LNCaP clone FGC (cell line): ENCODE measurements at regions not wholly inside any gene's neighbourhood (a gene's known extent, or its start where the extent isn't known, plus 50 kb on each side); places are given as distances from the start of the nearest gene placed in this dataset.

Experiments
- DNase-seq: peaks from one replicate; pipeline ENCODE4 v3.0.0-alpha.2; 2011; ENCODE audit warnings: low read depth
- H3K4me3 ChIP-seq: 2 replicates; pipeline ENCODE4 v1.5.1; 2011; ENCODE audit warnings: mild to moderate bottlenecking, low read depth, low read length, control low read depth
- TF ChIP-seq, protein P1 (sequence below): IDR thresholded peaks from 2 replicates; pipeline ENCODE4 v1.5.1; 2012; ENCODE audit warnings: mild to moderate bottlenecking; ENCODE audit not compliant: control insufficient read depth, insufficient read depth; ENCODE audit errors: extremely low read depth

DNA sequence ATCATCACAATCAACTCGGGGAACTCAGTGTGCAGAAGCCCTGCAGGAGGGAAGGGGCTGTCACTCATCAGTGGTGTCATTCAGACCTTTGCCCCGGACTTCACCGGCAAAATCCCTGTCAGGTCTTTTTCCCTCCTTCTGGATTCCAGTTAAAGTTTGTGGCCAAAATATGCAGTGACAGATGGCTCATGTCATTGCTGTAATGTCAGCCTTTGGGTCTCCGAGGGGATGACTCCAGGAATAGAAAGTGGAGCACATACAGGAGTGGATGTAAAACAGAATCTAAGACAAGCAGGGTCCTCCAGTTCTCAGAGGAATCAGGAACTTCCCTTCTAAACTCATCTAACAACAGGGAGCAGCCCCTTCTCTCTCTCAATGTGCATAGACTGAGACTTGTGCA lies 130.3 kb upstream of the RASSF8 start:
- DNase-seq = no peak
- H3K4me3 ChIP-seq = no peak overlapping the region
- TF ChIP-seq, protein P1, sequence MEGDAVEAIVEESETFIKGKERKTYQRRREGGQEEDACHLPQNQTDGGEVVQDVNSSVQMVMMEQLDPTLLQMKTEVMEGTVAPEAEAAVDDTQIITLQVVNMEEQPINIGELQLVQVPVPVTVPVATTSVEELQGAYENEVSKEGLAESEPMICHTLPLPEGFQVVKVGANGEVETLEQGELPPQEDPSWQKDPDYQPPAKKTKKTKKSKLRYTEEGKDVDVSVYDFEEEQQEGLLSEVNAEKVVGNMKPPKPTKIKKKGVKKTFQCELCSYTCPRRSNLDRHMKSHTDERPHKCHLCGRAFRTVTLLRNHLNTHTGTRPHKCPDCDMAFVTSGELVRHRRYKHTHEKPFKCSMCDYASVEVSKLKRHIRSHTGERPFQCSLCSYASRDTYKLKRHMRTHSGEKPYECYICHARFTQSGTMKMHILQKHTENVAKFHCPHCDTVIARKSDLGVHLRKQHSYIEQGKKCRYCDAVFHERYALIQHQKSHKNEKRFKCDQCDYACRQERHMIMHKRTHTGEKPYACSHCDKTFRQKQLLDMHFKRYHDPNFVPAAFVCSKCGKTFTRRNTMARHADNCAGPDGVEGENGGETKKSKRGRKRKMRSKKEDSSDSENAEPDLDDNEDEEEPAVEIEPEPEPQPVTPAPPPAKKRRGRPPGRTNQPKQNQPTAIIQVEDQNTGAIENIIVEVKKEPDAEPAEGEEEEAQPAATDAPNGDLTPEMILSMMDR = no peak

GRCh38 chr12:25829192-25829591 lies 129.3 kb upstream of the RASSF8 start:
- no peak overlapping the region for H3K4me3 ChIP-seq
- no peak for DNase-seq

DNA sequence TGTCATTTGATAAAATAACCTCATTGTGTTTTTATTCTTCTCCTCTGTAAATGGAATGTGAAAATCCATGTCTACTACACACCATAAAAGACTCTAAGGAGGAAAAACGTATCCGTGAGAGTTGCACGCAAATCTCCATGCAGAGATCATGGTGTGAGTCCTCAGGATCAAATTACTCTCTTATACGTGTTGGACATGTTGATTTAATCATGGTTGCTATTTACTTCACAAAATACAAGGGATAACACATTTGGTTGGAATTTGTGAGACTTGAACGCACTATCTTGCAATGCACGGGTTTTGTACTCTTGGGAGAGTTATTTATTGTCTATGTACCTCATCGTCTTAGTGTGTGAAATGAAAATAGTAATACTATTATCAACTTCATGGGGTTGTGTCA lies 128.0 kb upstream of the RASSF8 start:
- TF ChIP-seq, protein P1 = no peak
- no peak overlapping the region for H3K4me3 ChIP-seq
- no peak for DNase-seq

More at GRCh38 chr12:25829192-25829591, 129.3 kb upstream of the RASSF8 start:
- TF ChIP-seq, protein P1 = no peak

- no peak overlapping the region for H3K4me3 ChIP-seq
- no peak for DNase-seq
- TF ChIP-seq, protein P1 = no peak
These were observed 124.8 kb upstream of the RASSF8 start for GRCh38 chr12:25833657-25834056.

- H3K4me3 ChIP-seq = no peak overlapping the region
- TF ChIP-seq, protein P1 = no peak
- no peak for DNase-seq
These were observed 123.1 kb upstream of the RASSF8 start for GRCh38 chr12:25835385-25835784.

GRCh38 chr12:25838007-25838406 lies 120.5 kb upstream of the RASSF8 start:
- no peak overlapping the region for H3K4me3 ChIP-seq
- TF ChIP-seq, protein P1 = no peak
- no peak for DNase-seq

GRCh38 chr12:25839470-25839869 lies 119.0 kb upstream of the RASSF8 start:
- H3K4me3 ChIP-seq = no peak overlapping the region
- TF ChIP-seq, protein P1 = no peak
- peak; percentile 84 for DNase-seq
